SK-N-MC (cell line): ENCODE measurements at regions not wholly inside any gene's neighbourhood (a gene's known extent, or its start where the extent isn't known, plus 50 kb on each side); places are given as distances from the start of the nearest gene placed in this dataset.

Experiments used
- EZH2 ChIP-seq: fragments of 200-600 bp; sonication (generic); IDR thresholded peaks from one replicate; pipeline ENCODE4 v1.6.1; 2017; ENCODE audit warnings: antibody characterized with exemption
- FOXP2 ChIP-seq: optimal IDR thresholded peaks from 2 replicates; pipeline ENCODE3; 2011; ENCODE audit warnings: mild to moderate bottlenecking, moderate library complexity; ENCODE audit not compliant: insufficient read depth; ENCODE audit errors: extremely low read length, control extremely low read depth
- POLR2AphosphoS5 ChIP-seq: IDR thresholded peaks from 2 replicates; pipeline ENCODE4 v1.6.1; 2012; ENCODE audit warnings: mild to moderate bottlenecking, low read depth, low read length, borderline replicate concordance

DNA sequence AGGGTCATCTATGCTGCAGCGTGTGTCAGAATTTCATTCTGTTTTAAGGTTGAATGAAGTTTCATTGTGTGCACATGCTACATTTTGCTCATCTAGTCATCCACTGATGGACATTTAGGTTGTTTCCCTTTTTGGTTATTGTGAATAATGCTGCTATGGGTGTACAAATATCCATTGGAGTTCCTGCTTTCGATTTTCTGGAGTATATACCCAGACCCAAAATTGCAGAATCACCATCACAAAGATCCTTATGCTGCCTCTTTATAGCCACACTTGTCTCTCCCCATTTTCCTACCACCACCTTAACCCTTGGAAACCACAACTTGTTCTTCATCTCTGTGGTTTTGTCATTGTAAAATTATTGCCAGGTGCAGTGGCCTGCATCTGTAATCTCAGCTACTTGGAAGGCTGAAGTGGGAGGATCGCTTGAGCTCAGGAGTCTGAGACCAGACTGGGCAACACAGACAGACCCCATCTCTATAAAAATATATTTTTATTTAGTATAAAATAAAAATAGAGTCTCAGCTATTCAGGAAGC lies 166.2 kb downstream of the HSD17B3 start:
- TF ChIP-seq POLR2AphosphoS5: no peak
- no peak for TF ChIP-seq EZH2
- no peak for TF ChIP-seq FOXP2
